ENCODE measurements at regions not wholly inside any gene's neighbourhood (a gene's known extent, or its start where the extent isn't known, plus 50 kb on each side); places are given as distances from the start of the nearest gene placed in this dataset.
A peak's percentile ranks its signal among the peaks of the same experiment; 100 is the strongest.

DNA sequence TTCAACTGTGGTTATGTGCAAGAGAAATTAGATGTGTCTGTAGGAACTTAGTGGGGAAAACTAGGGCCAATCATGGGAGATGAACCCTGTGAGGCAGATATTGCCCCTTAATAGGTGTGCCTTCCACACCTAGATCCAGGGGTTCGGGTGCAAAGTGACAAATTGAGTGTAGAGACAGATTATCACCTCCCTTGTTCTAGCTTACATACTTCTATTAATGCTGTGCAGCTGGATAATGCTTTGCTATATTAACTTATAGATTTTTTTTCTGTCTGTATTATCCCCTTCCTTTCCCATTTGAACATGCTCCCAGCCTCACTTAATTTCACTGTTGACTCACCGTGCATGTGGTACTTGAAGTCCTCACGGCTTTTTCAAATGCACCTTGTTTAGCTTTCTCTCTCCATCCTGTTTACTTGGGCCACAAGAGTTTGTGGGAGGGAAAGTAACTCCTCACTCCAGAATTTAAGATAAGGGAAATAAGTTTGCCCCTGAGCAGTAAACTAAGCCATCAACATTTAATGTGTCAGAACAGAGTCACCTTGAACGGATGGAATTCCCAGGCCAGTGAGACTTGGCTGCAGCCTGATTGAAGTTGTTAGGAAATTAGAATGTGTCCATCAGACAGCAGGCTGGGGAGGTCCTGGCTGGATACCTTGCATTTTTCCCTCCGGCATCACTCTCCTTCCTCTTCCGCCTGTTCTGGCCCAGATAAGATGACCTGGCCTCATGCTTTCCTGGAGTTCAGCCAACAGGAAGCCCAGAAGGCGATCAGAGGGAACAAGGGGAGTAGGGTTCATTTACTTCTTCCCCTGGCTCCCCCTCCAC lies 478.4 kb downstream of the BCOR start (continued):
- TF ChIP-seq, protein P1, sequence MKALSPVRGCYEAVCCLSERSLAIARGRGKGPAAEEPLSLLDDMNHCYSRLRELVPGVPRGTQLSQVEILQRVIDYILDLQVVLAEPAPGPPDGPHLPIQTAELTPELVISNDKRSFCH (CRISPR knock-in tag; IDR thresholded peaks at IDR 0.05): no peak
- TF ChIP-seq, protein P1 (tag; IDR thresholded peaks at IDR 0.05): no peak
- TF ChIP-seq, protein P2, sequence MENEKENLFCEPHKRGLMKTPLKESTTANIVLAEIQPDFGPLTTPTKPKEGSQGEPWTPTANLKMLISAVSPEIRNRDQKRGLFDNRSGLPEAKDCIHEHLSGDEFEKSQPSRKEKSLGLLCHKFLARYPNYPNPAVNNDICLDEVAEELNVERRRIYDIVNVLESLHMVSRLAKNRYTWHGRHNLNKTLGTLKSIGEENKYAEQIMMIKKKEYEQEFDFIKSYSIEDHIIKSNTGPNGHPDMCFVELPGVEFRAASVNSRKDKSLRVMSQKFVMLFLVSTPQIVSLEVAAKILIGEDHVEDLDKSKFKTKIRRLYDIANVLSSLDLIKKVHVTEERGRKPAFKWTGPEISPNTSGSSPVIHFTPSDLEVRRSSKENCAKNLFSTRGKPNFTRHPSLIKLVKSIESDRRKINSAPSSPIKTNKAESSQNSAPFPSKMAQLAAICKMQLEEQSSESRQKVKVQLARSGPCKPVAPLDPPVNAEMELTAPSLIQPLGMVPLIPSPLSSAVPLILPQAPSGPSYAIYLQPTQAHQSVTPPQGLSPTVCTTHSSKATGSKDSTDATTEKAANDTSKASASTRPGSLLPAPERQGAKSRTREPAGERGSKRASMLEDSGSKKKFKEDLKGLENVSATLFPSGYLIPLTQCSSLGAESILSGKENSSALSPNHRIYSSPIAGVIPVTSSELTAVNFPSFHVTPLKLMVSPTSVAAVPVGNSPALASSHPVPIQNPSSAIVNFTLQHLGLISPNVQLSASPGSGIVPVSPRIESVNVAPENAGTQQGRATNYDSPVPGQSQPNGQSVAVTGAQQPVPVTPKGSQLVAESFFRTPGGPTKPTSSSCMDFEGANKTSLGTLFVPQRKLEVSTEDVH (IDR thresholded peaks at IDR 0.05; ENCODE audit: low read depth, partially characterized antibody): no peak
- TF ChIP-seq COPS2 (conservative IDR thresholded peaks at IDR 0.05): no peak
- TF ChIP-seq TAL1 (IDR thresholded peaks at IDR 0.05): peak; percentile 62
- TF ChIP-seq, protein P3, sequence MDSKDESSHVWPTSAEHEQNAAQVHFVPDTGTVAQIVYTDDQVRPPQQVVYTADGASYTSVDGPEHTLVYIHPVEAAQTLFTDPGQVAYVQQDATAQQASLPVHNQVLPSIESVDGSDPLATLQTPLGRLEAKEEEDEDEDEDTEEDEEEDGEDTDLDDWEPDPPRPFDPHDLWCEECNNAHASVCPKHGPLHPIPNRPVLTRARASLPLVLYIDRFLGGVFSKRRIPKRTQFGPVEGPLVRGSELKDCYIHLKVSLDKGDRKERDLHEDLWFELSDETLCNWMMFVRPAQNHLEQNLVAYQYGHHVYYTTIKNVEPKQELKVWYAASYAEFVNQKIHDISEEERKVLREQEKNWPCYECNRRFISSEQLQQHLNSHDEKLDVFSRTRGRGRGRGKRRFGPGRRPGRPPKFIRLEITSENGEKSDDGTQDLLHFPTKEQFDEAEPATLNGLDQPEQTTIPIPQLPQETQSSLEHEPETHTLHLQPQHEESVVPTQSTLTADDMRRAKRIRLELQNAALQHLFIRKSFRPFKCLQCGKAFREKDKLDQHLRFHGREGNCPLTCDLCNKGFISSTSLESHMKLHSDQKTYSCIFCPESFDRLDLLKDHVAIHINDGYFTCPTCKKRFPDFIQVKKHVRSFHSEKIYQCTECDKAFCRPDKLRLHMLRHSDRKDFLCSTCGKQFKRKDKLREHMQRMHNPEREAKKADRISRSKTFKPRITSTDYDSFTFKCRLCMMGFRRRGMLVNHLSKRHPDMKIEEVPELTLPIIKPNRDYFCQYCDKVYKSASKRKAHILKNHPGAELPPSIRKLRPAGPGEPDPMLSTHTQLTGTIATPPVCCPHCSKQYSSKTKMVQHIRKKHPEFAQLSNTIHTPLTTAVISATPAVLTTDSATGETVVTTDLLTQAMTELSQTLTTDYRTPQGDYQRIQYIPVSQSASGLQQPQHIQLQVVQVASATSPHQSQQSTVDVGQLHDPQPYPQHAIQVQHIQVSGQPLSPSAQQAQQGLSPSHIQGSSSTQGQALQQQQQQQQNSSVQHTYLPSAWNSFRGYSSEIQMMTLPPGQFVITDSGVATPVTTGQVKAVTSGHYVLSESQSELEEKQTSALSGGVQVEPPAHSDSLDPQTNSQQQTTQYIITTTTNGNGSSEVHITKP (IDR thresholded peaks at IDR 0.05; ENCODE audit: partially characterized antibody): no peak
- no peak for TF ChIP-seq MTA1 (IDR thresholded peaks at IDR 0.05; ENCODE audit: borderline replicate concordance)
- TF ChIP-seq, protein P4, sequence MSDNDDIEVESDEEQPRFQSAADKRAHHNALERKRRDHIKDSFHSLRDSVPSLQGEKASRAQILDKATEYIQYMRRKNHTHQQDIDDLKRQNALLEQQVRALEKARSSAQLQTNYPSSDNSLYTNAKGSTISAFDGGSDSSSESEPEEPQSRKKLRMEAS (CRISPR knock-in tag; IDR thresholded peaks at IDR 0.05): peak; percentile 46; the same call in 1 of the 2 replicates
- TF ChIP-seq, protein P5, sequence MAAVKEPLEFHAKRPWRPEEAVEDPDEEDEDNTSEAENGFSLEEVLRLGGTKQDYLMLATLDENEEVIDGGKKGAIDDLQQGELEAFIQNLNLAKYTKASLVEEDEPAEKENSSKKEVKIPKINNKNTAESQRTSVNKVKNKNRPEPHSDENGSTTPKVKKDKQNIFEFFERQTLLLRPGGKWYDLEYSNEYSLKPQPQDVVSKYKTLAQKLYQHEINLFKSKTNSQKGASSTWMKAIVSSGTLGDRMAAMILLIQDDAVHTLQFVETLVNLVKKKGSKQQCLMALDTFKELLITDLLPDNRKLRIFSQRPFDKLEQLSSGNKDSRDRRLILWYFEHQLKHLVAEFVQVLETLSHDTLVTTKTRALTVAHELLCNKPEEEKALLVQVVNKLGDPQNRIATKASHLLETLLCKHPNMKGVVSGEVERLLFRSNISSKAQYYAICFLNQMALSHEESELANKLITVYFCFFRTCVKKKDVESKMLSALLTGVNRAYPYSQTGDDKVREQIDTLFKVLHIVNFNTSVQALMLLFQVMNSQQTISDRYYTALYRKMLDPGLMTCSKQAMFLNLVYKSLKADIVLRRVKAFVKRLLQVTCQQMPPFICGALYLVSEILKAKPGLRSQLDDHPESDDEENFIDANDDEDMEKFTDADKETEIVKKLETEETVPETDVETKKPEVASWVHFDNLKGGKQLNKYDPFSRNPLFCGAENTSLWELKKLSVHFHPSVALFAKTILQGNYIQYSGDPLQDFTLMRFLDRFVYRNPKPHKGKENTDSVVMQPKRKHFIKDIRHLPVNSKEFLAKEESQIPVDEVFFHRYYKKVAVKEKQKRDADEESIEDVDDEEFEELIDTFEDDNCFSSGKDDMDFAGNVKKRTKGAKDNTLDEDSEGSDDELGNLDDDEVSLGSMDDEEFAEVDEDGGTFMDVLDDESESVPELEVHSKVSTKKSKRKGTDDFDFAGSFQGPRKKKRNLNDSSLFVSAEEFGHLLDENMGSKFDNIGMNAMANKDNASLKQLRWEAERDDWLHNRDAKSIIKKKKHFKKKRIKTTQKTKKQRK (IDR thresholded peaks at IDR 0.05; ENCODE audit: borderline replicate concordance, low read depth, low read length): no peak
- TF ChIP-seq CHD4 (IDR thresholded peaks at IDR 0.05; ENCODE audit: insufficient read depth, insufficient replicate concordance, low read depth, low read length, poor library complexity, severe bottlenecking): no peak
- TF ChIP-seq MYBL2 (IDR thresholded peaks at IDR 0.05; ENCODE audit: low read depth): no peak
- no peak for TF ChIP-seq MYBL2 (CRISPR knock-in tag; IDR thresholded peaks at IDR 0.05; ENCODE audit: borderline replicate concordance)
- TF ChIP-seq HMGN3 (IDR thresholded peaks at IDR 0.05; ENCODE audit: borderline replicate concordance, extremely low read depth, insufficient read length, low read depth, low read length): no peak
